GM18858 (cell line): ENCODE measurements at regions not wholly inside any gene's neighbourhood (a gene's known extent, or its start where the extent isn't known, plus 50 kb on each side); places are given as distances from the start of the nearest gene placed in this dataset.
"Not testable (repeated sequence)": the region's sequence is repeated elsewhere in the genome, so short reads cannot be mapped to it uniquely, and the experiment has no call there.

Experiments
- ATAC-seq: cut with Tn5 transposase; IDR thresholded peaks from one replicate; pipeline ENCODE4 v1.9.1; 2021; ENCODE audit not compliant: unreplicated experiment

DNA sequence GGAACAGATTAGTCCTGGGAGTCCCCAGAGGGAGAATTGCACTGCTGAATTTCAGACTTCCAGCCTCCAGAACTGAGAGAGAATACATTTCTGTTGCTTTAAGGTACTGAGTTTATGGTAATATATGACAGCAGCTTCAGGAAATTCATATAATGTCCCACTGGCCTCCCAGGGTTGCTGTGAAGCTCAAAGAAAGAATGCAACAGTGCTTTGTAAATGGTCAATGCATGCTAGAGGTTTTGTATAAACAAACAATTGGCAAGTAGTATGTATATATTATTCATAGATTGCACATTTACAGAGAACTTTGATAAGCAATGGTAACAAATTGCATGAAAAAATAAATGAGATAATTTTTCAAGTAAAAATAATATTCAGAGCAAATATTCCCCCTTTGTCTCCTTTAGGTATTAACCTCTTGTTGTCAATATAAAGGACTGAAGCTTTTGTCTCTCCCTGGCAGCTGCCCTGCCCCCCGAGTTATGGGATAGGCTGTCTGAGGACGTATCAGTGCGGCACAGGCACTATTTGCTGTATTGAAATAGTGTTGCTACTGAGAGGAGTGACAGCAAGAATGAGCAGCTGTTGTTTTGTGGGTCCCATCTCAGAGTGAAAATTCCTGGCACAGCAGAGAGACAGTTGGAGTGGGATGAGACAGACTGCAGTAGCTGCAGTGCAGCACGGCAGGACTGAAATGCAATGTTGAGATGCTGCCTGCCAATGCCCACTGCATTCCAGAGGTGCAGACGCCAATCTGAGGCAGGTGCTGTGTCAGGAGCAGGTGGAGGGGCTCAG is 194.2 kb upstream of the GLRA1 start:
- no peak for ATAC-seq

DNA sequence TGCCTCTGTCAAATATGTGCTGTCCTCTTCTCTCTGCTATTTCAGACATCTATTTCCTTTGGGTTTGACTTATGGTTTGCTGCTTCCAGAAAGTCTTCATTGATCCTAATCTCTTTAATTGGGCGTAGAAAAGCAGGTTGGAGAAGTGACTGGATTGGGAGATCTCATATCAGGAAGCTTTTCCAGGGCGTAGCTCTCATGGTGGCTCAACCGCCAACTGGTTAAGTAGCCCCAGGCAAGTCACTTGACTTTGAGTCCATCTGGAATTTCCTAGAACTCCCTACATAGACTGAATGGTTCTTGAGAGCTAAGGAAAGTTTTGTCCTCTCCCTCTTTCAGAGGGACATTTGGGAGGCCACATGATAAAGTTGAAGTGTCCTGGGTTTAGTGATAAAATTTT is 192.3 kb upstream of the GLRA1 start:
- no peak for ATAC-seq

DNA sequence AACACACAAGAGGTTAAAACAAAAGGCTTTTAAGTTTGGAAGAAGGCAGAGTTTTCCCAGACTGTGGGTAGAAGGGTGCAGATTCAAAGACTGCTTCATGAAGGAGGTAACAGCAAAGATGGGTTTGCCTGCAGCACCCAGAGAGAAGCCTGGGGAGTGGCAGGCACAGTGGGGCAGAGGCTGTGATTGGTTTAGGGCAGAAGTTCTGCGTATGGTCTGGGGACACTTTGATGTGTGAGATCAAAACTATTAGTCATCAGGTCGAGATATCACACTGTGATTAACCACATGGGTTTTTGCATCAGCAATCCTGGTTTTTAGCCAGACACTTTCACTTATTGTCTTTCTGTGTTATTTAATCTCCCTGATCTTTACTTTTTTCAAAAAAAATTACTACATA is 188.8 kb upstream of the GLRA1 start:
- no peak for ATAC-seq

DNA sequence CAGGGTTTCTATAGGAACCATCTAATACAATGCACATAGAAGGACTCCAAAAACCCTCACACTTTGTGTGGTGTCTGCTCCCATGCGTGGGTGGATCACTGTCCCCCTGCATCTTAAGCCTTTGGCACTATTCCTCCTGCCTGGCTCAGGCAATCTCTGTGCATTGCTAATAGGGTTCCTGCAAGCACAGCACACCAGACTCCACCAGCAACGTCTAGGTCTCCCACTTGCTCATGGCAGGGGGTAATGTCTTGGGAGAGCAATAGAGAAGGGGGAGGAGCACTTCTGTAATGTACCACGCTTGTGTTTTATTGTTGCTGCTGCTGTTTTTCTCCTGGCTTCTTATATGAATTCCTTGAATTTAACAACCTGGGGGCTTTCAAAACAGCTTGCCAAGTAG is 182.6 kb upstream of the GLRA1 start:
- no peak for ATAC-seq

DNA sequence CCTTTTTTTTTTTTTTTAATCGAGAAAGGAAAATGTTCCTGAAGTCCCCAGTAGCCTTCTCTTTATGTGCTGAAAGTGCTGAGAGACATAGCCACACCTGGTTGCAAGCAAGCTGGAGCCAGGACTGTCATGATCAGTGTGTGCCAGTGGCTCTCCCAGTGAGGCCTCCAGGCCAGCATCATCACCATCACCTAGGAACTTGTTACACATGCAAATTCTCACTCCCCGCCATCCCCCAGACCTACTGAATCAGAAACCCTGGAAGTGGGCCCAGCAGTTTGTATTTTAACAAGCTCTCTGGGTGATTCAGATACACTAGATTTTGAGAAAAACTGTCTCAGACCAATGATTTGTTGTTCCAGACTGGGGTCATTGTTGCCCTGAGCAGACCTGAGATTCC is 181.9 kb upstream of the GLRA1 start:
- no peak for ATAC-seq

DNA sequence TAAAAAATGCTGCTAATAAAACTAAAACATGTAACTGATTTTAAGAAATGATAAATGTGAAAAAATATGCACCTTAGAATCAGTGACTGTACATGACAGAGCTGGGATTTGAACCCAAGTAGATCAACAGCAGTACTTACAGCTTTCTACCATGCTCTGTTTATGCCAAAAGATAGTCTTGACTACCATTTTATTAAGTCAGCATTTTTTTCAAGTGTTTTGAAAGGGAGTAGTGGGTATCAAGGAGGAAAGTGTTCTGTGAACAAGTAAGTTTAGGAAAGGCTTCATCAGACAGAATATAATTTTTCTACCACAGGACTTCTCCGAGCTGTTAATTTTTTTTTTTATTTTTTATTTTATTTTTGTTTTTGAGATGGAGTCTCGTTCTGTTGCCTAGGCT is 180.4 kb upstream of the GLRA1 start:
- no peak for ATAC-seq

DNA sequence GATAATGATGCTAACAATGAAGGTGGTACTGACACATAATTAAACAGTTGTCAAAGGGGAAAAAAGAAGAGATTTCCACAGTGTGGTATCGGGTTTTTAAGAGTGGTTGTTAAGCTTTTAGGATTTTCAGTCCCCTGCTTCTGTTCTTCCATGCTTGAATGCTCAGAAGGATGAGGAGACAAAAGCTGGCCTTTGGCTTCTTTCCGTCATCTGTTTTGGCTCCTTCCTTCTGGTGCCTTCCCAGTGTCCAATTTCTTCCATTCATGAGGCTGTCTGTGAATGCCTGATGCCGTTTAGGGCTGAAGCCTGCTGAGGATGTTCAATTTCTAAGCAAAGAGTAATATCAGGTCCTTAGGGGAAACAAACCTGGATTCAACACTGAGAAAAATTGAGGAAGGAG is 179.6 kb upstream of the GLRA1 start:
- ATAC-seq, result no peak

DNA sequence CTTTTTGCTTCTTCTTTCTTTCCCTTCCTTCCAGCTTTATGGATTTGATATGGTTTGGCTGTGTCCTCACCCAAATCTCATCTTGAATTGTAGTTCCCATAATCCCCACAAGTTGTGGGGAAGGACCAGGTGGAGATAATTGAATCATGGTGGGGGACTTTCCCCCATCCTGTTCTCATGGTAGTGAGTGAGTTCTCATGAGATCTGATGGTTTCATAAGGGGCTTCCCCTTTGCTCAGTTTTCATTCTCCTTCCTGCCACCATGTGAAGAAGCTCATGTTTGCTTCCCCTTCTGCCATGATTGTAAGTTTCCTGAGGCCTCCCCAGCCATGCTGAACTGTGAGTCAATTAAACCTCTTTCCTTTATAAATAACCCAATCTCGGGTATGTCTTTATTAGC is 178.3 kb upstream of the GLRA1 start:
- ATAC-seq, result not testable (repeated sequence)

DNA sequence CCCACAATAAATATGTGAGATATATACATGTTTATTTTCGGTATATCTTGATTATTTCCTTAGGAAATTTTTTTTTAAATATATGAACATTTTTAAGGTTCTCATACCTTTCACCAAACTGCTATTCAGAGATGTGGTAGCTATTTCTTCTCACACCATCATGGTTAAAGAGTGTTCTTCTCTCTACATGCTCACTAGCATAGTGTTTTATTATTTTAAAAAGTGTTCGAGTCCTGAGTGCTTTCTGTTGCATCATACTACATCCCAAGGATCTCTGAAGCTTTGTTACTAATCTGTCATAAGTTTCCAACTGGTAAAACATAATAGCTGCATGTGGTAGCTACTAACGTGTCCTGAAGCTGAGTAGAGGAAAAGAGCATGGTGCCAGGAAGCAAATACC is 177.4 kb upstream of the GLRA1 start:
- ATAC-seq, result no peak

DNA sequence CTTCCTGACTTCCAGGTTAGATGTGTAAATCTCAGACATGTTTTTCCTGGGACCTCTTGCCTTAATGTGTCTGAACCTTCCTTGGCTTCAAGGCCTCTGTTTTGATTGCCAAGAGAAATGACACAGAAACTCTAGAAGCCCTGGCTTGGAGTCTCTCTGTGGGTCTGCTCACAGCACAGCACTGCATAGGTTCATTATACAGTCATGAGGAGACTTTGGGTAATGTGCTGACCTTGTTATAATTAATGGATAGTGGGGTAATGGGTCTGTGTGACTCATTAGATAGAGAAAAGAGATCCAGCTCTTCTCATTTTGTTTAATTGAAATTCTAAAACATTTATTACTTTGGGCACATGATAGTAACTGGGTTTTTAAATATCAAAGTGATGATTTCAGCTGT is 175.8 kb upstream of the GLRA1 start:
- no peak for ATAC-seq

DNA sequence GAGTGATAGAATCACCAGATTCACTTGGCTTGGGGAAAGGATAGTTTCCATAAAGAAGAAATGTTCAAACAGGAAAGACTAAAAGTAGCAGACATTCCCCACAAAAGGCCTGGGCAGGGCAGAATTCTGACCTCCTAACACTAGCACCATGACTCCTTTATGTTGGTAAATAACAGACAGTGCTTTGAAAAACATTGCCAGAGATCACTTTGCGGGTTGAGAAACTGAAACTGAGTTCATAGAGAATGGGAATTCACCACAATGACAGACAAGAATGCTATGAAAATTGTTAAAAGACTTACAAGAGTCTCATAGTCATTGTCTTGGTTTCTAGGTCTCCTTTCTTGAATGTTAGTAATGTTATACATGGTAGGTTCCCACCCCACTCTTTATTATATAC is 172.5 kb upstream of the GLRA1 start:
- ATAC-seq, result no peak

DNA sequence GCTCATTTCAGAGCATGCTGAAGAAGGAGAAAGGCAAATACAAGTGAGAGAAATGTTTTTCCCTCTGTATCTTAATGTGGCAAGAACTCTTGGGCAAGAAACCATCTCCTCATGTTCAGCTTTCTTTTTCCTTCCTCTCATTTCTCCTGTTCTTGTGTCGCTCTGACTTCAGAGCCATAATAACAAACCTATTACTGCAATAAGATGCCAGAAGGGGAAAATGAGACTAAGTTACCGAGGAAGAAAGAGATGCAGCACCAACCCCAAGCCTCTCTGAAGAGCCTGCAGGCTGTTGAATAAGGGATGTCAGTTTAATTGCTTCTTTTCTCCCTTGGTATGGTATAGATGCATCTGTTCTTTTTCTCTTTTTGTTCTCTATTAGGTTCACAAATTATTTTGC is 170.1 kb upstream of the GLRA1 start:
- no peak for ATAC-seq

DNA sequence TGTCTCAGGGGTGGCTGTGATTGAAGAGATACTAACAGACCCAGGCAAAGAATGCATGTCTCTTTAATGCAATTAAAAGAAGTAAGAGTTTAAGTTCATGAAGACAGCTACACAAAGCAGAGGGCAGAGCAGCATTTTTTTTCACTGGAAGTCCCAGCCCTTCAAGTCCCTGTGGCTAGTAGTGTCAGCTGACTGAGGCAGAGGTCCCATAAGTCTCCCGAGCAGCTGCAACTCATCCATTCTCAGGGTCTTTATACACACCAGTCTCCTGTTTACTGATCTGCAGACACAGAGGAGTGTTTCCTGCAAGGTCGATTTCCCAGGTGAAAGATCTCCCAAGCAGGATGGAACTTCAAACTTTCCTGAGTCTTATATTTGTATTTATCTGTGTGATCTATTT is 169.4 kb upstream of the GLRA1 start:
- no peak for ATAC-seq

DNA sequence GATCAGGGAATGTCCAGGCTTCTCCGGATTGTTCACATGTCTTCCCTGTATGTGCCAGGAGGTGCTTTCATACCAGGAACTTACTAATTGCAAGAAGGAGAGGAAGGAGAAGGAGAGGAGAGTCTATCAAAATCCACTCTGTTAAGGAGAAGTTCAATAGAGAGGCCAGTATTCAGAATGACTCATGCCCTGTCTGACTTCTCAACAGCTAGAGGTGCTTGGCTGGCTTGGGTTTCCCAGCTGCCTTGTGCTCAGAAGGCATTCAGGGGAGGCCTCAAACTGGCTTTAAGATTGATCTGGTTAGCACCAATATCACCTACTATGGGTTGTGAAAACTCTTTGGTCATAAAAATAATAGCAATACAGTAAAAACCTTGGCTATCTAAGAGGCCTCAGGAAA is 167.9 kb upstream of the GLRA1 start:
- no peak for ATAC-seq

DNA sequence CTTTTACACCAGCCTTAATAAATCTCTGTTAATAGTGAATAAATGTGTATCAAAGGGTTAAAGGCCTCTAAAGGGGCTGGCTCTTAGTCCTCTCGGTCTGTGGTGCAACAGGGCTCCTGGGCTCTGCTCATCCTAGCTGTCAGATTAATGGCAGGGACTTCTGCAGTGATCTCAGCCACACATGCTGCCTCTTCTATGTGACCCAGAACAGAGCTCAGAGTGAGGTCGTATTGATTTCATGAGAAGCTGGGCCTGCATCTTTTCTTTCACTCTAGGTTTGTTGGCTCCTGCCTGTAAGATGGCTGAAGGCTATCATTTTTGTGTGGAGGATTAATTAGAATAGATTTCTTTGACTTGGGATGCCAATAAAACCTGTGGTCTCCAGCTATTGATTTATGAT is 165.0 kb upstream of the GLRA1 start:
- no peak for ATAC-seq

DNA sequence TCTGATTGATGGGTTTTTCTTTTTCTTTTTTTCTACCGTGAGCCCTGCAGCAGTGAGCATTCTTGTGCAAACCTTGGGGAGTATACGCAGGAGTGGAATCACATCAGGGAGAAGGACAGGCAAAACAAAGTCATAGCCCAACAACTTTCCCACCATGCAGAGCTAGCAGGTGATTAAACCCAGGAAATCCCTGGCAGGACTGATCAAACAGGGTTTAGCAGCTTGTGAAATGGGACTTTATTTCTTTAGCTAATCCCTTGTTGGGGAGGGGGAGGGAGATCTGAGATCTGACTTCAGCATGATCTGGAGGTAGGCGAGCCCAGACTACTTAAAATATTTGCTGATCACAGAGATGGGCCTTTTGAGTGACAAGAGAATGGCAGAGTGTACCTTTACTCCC is 162.0 kb upstream of the GLRA1 start:
- no peak for ATAC-seq

DNA sequence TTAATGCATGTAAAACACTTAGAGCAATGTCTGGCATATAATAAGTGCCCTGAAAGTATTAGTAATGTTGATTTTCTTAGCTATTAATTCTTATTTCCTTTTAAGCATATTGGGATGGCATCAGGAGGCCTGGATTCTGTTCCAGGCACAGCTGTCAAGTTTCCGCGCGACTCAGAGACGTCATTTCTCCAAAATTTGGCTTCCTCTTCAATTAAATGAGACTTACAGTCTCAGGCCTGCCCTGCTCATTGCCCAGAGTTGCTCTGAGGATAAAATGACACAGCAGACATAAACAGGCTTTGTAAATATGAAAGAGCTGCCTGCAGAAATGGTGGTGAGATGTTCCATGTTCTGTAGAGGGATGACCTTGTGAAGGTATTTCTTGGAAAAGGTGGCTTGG is 159.8 kb upstream of the GLRA1 start:
- no peak for ATAC-seq

DNA sequence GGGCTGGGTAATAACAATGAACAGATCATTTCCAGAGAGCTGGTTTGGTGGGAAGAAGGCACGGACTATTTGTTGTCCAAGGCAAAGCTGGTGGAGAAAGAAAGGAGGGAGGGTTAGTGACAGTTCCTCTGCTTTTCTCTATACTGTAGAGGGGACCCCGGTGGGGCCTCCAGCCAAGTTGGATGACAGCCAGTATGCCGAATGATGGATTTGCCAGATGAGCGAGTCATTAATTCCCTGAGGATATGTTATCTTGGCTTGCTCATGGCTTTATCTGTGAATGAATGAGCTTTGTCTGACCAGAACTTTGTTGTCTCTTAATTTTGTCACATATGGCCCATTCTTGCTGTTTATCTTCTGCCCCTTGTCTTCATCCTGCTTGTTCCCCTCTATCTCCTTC is 158.6 kb upstream of the GLRA1 start:
- no peak for ATAC-seq

DNA sequence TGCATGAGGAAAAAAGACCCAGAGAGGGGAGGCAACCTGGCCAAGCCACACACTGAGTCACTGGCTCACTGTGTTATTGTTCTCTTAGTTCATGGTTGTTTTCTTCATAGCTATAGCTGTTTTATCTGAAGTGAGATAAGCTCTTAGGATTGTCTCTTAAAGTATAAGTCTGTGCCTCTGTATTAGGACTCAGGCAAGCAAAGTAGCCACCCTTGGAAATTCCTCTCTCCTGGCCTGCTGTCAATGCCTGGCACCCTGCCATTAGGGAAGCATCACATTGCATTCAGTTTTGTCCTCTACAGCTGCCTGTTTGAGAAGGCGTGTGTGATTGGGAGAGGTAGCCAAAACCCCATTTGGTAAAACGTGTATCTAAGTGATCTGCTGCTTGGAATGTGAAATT is 147.4 kb upstream of the GLRA1 start:
- no peak for ATAC-seq

DNA sequence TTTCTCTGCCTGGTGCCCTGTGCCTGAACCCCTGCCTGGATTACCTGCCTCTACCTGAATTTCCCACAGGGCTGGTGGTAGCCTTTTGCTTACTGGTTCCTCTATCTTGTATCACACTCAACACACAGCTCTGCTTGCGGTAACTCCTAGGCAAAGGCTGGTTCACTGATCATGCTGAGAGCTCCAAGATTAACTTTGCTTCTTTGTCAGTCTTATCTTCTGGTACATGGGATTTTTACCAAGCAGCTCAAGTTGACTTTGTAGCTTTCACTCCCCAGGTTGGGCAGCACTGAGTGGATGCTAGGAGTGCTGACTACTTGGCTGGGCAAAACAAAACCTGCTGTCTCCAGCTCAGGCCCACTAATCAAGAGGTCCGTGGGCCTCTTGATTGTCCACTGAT is 145.9 kb upstream of the GLRA1 start:
- ATAC-seq, result no peak

DNA sequence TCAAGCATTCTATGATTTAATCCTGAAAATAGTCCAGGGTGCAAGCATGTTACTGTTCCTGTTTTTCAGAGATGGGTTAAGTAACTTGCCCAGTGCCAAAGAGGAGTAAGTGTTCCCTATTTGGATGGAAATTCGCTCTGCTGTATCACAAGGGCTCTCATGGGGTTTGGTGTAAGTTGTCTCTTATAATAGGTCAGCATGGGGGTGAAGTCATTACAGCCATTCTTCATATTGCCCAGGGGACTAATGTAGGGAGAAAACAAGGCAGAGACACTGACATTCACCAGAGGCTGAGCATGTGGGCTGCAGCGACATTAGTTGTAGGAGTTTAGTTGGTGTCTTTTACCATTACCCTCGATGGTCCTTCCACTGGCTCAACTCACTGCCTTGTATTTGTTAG is 142.1 kb upstream of the GLRA1 start:
- ATAC-seq, result no peak

DNA sequence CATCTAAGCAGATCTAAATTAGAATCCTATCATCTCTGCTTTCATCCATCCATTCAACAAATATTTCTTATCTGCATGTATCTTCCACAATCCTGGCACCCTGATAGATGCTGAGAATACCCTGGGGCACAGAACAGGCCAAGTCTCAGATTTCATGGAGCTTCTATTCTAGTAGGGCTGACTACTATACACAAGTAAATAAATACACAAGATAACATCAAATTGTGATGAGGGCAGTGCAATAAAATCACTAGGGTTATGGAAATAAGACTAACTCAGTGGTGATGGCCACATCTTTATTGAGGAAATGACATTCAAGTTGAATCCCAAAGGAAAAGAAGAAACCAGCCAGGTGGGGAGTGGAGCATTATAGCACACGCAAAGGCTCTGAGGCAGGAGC is 138.4 kb upstream of the GLRA1 start:
- no peak for ATAC-seq

DNA sequence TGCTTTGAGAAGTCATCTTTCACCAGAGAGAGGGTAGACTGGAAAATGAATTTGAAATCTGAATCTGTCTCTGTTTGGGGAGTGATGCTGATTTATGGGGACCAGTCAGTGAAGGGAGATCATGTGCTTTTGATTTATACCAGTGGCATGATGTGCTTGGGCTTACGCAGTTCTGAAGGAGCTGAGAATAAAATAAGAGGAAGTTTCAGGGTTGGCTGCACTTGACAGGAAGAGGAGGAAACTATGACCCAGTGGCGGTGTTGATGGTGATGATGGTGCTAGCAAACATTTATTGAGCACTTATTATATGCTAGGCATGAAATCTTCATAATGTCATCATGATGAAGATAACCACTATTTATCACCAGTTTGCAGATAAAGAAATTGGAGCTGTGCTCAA is 136.4 kb upstream of the GLRA1 start:
- no peak for ATAC-seq

DNA sequence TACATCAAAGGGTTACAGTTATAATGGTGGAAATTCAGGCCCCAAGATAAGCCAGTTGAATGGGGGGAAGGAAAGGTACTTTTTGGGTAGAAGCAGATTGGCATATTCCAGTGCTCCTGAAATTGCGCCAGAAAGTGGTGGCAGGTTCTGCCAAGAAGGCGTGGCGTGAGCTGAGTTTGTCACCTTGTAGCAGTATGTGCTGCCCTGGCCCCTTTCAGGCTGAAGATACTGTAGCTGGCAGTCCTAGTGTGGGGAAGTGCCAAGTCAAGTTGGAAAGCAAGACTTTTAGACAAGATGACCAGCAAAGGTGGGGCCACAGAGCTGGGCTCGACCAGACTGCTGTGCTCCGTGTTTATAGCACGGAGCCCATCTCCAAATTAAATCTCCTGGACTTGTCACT is 133.6 kb upstream of the GLRA1 start:
- no peak for ATAC-seq
